GM13976 (cell line): ENCODE measurements at regions not wholly inside any gene's neighbourhood (a gene's known extent, or its start where the extent isn't known, plus 50 kb on each side); places are given as distances from the start of the nearest gene placed in this dataset.

Experiments
- DNase-seq: peaks from one replicate; pipeline ENCODE4 v3.0.0; 2012; ENCODE audit warnings: low spot score
- CTCF ChIP-seq: IDR thresholded peaks from 2 replicates; pipeline ENCODE4 v1.5.1; 2012; ENCODE audit warnings: borderline replicate concordance, mild to moderate bottlenecking; ENCODE audit not compliant: insufficient read depth; ENCODE audit errors: extremely low read depth, missing control alignments, control extremely low read depth
- in situ Hi-C: fragments of 300-500 bp; cut with MboI; formaldehyde crosslinking; loops from one replicate; pipeline ENCODE4 v1.12.0; 2022; ENCODE audit warnings: low sequenced_read_pairs, mixed read lengths, inconsistent platforms; ENCODE audit not compliant: unreplicated experiment

GRCh38 chr4:19178835-19179234, 1072.9 kb upstream of the SLIT2 start:
- in situ Hi-C loops, result no loop called here
- no peak for TF ChIP-seq CTCF
- DNase-seq, result no peak

- no peak for TF ChIP-seq CTCF
- in situ Hi-C loops, result no loop called here
- DNase-seq, result no peak
These were observed 1074.1 kb upstream of the SLIT2 start for GRCh38 chr4:19177616-19178015.

GRCh38 chr4:19171832-19172231, 1079.9 kb upstream of the SLIT2 start:
- DNase-seq, result no peak
- in situ Hi-C loops, result no loop called here
- no peak for TF ChIP-seq CTCF

GRCh38 chr4:19167311-19167710, 1084.4 kb upstream of the SLIT2 start:
- in situ Hi-C loops, result no loop called here
- no peak for DNase-seq
- no peak for TF ChIP-seq CTCF

- in situ Hi-C loops, result no loop called here
- DNase-seq, result no peak
- no peak for TF ChIP-seq CTCF
These were observed 1087.4 kb upstream of the SLIT2 start for GRCh38 chr4:19164334-19164733.

- TF ChIP-seq CTCF, result no peak
- no peak for DNase-seq
- in situ Hi-C loops, result no loop called here
These were observed 1091.8 kb upstream of the SLIT2 start for GRCh38 chr4:19159874-19160273.
